HG03135 (cell line): ENCODE measurements at regions not wholly inside any gene's neighbourhood (a gene's known extent, or its start where the extent isn't known, plus 50 kb on each side); places are given as distances from the start of the nearest gene placed in this dataset.

Experiments
- ATAC-seq: cut with Tn5 transposase; IDR thresholded peaks from one replicate; pipeline ENCODE4 v1.9.1; 2021; ENCODE audit warnings: mild to moderate bottlenecking, moderate library complexity; ENCODE audit not compliant: unreplicated experiment

DNA sequence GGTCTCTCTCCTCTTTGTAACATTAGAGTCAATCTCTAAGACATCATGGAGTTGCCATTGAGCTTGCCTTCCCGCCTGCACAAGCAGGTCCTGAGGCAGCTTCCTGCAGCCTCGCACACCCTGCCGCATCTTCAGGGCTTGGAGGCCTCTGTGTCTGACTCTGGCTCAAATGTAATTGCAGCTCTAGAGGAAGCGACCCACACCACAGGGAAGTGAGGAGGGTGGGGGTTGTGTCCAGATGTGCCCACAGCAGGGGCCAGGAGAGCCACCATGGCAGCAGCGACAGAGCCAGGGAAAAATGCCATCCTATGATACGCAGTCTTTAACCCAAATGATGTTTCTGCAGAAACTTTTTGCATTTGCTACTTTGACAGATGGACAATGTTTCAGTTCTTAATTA, 216.0 kb upstream of the ZNF32 start:
- ATAC-seq, result no peak

DNA sequence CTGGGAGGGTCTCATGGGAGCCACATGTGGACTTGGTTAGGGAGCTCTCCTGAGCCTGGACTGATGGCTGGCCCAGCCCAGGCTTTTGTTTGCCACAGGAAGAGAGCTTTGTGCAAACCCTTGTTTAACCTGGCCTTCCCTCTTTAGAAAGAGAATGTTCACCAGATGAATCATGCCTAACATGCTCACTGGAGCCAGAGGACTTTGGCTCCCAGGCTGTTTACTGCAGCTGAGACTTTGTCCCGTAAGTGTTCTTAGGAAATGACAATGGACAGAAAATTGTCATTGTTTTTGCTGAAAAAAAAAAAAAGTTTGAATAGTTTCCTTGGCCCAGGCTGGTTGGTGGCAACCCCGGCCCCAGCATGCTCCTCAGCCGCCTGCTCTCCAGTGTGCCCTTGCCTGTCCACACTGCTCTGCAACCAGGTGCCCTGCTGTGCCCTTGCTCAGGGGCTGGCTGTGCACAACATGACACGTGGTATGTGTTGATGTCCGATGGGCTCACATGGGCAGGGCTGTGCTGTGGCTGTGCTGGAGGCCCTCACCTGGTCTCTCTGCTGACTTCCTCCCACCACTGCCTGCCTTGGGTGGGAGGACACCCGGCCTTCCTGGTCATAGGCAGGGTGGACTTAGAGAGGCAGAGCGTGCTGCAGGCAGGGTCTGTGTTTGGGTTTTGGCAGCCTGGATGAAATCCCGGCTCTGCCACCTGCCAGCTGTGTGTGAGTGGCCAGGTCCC, 215.3 kb upstream of the ZNF32 start:
- no peak for ATAC-seq

DNA sequence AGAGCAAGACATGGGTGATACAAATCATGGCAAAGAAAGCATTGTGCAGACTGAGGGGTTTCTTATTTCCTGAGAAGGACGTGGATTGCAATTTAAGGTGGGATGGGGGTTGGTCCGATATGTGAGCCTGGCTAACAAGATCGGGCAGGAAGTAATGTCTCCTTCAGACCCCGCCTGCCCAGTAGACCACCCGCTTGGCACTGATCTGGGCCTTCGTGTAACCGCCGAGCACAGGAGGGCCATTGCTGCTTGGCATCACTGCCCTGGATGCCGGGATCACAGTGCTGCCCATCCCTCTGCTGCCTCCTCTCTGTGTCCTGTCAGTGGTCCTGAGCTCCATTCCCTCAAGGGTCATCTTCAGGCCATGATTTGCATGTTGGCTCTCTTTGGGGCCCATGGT, 214.6 kb upstream of the ZNF32 start:
- ATAC-seq, result no peak

DNA sequence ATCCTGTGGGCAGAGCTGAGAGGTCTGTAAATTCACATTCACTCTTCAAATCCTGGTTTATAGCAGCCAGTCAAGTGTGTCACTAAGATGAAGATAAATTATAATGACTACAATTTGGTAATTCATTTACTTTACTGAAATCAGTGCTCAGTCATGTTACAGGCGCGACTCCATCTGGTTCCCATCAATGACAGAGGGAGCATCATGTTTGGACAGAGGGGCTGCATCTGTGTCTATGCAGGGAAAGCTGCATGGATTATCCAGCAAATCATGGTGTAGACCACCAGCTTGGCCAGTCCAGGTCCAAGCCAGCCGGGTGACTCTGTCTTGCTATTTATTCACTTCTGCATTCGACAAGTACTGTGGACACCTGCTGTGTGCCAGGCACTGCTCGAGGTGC, 214.1 kb upstream of the ZNF32 start:
- ATAC-seq, result no peak

DNA sequence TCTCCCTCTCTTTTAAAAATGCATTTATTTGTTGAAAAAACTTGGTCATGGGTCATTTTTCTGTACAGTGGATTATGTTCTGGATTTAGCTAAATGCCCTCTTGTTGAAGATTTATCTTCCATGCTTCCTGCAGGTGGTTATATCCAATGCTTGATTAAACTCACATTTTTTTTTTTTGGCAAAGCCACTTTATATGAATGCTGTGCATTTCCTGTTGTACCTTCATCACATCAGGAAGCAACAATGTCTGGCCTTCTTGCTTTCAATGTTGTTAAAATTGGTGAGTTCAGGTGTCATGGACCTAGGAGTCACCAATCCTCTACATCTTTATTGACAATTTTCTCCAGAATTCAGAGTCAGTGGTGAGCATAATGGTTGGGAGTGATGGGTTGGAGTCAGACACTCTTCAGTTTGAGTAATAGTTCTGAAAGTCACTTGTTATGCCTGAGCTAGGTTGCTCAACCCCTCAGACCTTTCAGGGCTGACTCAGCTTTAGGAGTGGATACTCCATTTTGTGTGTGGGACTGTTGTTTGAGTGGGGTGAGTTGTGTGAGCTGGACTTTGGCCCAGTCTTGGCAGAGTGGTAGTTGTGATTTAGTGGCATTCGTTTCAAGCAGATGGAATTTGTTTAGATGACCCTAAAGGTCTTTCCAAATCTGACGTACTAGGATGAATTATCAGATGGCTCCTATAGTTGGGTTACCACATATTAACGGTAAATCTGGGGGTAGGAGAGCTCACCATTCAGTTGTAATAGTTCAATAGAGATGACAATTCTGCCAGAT, 213.5 kb upstream of the ZNF32 start:
- ATAC-seq, result no peak

DNA sequence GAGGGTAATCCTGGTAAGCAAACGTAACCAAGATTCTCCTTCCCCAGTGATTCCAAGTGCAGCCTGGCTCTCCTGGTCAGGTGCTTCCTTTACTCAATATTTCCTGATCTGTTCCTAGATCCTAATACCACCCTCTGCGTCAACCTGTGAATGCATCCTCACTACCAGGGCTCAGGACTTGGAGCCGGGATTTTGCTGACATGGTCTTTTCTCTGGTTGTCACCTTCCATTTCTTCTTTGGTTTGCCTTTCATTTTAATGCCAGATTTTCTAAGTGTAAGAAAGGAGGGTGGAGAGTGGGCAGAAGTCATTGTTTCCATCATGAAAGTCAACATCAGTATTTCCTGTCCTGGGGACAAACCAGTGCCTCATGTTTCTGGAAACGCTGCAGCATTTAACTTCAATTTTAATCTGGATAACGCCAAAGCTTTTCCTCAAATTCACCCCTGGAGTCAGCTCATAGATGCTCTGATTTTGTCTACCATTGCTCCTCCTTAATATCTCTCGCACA, 210.4 kb upstream of the ZNF32 start:
- ATAC-seq, result no peak

DNA sequence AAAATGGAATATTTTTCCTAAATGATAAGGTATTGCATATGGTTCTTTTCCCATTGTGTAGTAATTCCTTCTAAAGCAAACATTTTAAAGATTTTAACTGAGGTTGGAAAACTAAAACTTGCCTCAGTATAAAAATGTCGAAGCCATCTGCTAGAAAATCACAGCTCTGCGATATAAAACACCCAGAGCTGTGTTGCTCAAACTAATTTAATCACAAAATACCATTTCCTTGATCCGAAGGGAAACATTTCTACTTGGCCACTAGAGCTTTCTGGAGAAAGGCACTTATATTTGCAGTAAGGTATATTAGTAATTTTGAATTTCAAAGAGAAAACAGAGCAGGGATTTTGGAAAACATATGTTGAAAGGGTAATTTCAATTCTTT, 209.2 kb upstream of the ZNF32 start:
- no peak for ATAC-seq

DNA sequence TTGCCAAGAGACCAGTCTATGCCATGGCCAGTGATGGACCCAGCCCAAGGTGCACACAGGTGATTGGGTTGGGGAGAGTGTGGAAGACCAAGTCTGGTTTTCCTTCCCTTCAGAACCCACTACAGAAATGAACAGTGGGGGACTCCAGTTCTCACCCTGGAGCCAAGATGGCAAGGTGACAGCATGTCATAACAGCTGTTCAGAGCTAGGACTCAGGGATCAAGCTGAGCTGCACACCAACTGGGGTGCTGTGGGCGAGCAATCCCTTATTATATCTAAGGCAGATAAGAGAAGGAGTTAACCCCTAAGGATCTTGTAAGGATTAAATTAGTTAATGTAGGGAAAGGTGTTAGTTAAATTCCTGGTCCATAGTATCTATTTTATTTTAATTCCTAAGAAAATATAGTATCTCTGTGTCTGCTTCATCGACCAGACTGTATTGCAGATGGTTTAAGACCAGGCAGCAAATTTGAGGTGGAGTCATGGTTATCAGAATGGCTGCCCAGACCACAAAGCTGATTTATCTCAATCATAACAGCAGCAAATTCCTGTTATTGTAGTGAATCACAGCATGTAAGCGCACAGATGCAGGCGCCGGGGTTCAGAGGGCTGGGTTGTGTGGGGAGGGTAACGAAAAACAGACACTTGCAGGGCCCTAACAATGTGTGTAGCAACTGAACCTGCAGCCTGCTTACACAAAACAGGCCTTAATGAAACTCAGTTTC, 208.7 kb upstream of the ZNF32 start:
- ATAC-seq, result no peak

DNA sequence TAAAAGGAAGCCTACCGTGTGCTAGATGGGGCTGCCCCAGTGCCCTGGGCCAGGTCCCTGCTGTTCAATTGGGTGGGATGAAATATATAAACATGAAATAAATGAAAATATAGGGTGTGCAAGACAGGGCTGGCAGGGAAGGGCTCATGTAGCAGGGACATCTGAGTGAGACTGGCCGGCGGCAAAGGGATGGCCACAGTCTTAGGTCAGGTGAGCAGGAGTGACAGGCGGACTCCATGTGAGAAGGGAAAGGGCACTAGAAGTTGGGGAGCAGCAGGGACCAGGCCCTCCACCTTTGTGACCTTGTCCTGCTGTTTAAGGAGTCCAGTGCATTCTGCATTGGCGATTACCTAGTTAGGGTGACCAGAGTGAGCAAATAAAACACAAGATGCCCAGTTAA, 207.6 kb upstream of the ZNF32 start:
- ATAC-seq, result no peak

DNA sequence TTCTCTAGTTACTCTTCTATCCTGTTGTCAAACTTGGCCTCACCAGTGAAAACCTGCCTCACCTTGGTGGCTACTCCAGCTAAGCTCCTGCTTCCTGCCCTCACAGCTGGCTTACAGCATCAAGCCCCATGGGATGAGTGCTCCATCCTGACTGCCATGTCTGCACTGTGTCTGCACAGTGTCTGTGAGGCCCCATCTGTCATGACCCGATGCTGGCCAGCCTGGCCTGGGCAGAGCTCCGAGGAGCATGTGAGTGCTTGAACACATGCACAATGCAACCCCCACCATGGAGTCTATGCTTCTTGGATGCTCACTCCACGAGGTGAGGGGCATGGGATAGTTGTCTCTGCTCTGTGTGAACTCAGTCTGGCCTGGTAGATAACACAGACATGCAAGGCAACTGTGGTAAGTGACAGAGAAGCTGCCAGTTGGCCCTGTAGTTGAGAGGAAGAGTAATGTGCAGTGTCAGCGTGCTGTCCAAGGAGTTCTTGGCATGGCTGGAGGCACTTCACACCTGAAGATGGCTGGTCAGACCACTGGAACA, 207.1 kb upstream of the ZNF32 start:
- ATAC-seq, result no peak

DNA sequence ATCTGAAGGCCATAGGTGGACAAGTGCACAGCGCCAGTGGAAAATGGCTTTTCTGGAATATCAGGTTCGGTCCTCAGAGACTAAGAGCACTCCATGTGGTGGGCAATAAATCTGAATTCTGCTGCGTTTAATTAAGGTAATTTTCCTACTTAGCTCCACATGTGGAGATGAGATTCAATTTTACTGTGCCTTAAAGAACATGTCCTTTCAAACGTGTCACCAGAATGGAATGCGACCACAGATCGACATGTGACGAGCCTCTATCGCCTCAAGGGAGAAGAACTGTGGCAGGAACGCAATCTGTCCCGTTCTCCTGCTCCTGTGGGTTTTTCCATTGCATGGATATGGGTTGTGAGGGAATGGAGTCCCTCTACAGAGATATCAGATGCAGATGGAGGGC, 205.3 kb upstream of the ZNF32 start:
- ATAC-seq, result no peak

DNA sequence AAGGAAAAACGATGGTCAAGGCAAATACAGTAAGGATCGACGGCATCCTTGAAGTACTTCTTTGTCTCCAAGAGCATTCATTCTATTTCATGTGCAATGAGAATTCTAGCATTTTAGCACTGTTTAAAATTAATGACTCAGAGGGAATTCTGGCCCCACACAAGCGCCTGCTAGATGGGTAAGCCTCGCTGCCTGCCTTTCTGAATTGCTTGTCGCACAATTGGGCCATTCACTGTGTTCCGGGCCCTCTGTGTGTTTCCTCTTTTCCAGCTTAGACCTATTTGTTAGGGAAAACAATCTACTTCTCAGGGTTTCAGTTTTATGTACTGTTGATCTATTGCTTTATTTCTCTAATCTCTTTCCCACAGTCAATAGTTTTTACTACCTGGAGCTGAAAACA, 204.7 kb upstream of the ZNF32 start:
- no peak for ATAC-seq

DNA sequence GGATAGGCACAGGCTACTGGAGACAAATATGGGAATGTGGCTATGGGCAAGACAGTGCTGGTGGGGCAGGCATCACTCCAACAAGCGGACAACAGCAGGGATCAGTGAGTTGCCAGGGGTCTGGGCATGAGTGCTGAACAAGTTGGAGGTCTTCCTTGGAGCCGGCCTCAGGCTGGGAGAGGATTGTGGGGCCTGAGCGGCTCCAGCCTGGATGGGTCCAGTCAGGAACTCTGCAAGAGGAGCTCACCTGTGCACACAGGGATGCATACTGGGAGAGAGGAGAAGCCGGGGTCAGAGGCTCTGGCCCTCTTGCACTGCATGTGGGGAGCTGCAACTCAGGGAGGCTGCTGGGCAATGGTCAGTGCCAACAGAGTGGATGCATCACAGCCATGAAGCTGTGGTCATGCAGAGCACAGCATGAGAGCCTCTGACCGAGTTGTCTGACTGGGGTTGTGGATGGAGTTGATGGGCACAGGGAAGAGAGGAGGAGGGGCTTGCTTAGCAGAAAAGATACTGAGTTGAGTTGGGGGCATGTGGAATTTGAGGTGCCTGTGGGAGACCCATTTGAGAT, 204.0 kb upstream of the ZNF32 start:
- no peak for ATAC-seq

DNA sequence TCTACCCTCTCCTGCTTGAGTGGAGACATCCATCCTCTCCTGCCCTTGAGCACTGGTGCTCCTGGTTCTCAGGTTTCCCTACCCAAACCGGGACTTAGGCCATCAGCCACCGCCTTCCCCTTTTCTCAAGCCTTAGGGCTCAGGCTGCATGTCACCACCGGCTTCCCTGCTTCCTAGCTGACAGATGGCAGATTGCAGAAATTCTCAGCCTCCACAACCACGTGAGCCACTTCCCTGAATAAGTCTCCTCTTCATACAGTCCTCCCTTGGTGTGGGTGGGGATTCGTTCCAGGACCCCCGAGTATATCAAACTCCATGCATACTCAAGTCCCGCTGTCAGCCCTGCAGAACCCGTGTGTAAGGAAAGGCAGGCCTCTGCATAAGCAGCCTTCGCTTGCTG, 203.5 kb upstream of the ZNF32 start:
- no peak for ATAC-seq

DNA sequence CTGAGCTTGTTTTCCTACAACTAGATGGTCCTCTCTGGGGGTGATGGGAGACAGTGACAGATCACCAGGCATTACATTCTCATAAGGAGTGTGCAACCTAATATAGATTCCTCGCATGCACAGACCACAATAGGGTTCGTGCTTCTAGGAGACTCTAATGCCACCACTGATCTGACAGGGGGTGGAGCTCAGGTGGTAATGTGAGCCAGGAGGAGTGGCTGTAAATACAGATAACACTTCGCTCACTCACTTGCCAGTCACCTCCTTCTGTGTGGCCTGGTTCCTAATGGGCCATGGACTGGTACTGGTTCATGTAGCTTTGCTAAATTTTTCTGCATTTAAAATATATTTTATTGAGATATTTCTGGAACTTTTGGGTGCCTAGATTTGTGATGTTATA, 202.3 kb upstream of the ZNF32 start:
- ATAC-seq, result no peak

DNA sequence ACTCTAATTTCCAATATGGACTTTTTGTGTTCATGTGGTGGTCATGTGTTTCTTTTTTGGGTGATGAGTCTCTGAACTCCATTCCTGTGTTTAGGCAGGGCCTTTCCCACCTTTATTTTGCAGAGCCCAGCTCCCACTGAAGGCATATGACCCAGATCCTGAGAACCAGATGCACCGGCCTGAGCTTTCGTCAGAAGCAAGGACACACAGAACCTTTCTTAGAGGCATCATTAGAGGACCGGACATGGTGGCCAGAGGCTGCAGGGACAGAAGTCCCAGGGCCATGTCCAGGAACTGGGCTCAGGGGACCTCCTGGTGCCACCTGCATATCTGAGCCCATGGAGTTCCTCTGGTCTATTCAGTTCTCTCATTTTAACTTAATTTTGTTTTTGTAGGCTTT, 200.9 kb upstream of the ZNF32 start:
- no peak for ATAC-seq

DNA sequence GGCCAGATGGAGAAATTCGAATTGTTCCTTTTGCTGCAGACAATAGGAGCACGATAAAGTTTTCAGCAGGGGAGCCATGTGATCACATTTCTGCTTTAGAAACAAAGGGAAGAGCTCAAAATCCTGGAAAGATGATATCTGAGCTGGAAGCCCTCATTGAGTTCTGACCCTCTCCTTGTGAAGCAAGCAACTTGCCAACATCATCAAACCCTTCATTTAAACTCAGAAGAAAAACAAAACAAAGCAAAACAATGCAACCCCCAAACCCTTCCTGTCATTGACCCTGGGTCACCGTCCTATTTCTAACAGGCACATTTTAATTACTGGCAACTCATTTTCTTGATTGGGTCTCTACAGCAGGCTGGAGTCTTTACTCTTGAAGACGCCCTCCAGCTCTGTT, 198.3 kb upstream of the ZNF32 start:
- no peak for ATAC-seq

DNA sequence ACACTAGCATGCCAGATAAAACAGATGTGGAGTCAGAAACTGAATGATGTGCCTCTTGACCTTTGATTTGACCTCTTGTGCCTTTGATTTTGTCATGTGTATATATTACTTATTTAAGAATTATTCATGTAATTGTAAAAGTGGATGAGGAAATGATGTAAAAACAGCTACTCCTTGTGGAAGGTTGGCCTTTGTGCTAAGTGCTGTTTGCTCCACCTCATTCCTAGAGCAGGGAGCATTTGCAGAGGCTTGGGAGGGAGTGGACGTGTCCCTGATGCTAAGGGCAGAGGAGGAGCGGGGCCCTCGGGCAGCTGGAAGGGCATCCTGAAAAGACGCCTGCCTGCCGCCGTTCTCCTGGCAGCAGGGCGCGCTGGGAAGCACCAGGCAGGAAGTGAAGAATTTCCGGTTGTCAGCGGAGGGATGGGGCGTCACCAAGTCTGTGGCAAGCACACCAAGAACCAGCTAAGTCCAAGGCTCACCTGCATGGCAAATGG, 197.6 kb upstream of the ZNF32 start:
- ATAC-seq, result no peak

DNA sequence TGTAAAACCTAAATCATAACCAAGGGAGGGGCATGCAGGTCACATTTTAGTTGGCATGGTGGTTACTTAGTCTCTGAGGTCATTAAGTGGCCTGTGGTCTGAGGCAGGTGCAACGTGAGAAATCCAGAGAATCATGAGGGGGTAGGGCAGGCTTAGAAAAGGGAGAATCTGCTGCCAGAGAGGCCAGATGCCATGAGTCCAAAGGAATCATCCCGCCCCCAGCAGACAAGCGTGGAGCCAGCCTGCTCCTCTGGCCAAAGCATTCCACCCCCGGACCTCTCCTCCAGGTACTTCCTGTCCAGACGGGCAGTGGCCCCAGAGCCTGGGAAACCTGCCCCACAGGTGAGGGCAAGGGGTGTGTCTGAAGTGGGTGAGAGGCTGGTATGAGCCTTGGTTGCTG, 196.4 kb upstream of the ZNF32 start:
- no peak for ATAC-seq

DNA sequence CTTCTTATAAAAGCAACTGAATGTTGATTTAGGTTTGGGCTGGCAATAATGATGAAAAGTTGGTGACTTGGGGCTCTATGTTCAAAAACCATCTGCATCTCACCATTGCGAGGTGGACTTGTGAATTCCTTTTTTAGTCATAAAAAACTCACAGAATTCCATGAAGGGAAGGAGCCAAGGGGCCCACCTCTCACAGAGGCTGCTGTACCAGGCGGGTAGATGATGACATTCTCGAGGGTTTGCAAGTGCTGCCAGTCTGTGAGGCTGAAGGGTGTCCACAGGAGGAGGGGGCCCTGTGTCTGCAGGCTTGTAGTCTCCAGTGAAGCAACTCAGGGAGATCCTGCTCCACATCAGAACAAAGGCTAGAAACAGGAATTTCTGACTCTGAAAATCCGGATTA, 195.5 kb upstream of the ZNF32 start:
- ATAC-seq, result no peak
